Spleen (tissue), 7 donors: ENCODE measurements at regions not wholly inside any gene's neighbourhood (a gene's known extent, or its start where the extent isn't known, plus 50 kb on each side); places are given as distances from the start of the nearest gene placed in this dataset.

Source experiments
- POLR2A ChIP-seq, 3 donors: fragments of 450-650 bp; IDR thresholded peaks; one replicate each; pipeline ENCODE4 v1.5.1; 2017; ENCODE audit warnings: antibody characterized with exemption in 3 of 3, mild to moderate bottlenecking in 1 of 3
- POLR2AphosphoS5 ChIP-seq, 3 donors: sonication (generic); formaldehyde crosslinking; IDR thresholded peaks; one replicate each; pipeline ENCODE4 v1.5.1; 2017; ENCODE audit warnings: antibody characterized with exemption in 3 of 3
- TF ChIP-seq, protein P1 (sequence below), 11 experiments: fragments of 200-600 bp in 7 of 11; fragments of 450-650 bp in 4 of 11; sonication (generic) in 4 of 11; IDR thresholded peaks in 8 of 11; conservative IDR thresholded peaks in 3 of 11; 1 replicate in 7 of 11; 2 replicates in 4 of 11; pipeline versions ENCODE4 v1.4.0 to v1.8.0; 2016 to 2021; ENCODE audit warnings: antibody characterized with exemption in 11 of 11, inconsistent platforms in 4 of 11, mild to moderate bottlenecking in 1 of 11
- donor health status: DM: no; HTN: no; CAD: no; lungs with moderate emphysema.
- donor health status: DM: no; HTN: no; CAD: no.
- donor health status: DM: no; HTN: no; CAD: no.

DNA sequence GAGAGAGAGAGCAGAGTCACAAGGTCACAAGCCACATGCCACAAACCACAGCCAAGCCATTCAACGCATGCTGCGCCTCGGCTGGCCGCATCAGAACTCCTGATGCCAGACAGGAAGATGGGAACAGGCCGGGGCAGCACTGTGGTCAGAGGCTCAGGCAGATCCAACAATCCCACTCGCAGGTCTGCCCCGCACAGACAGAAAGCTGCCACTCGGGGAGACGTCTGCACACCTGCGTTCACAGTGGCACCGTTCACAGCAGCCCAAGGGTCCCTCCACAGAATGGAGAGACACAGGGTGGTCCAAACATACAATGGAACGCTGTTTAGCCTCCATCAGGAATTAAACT is 408.8 kb downstream of the CTTN start:
- TF ChIP-seq, protein P1, sequence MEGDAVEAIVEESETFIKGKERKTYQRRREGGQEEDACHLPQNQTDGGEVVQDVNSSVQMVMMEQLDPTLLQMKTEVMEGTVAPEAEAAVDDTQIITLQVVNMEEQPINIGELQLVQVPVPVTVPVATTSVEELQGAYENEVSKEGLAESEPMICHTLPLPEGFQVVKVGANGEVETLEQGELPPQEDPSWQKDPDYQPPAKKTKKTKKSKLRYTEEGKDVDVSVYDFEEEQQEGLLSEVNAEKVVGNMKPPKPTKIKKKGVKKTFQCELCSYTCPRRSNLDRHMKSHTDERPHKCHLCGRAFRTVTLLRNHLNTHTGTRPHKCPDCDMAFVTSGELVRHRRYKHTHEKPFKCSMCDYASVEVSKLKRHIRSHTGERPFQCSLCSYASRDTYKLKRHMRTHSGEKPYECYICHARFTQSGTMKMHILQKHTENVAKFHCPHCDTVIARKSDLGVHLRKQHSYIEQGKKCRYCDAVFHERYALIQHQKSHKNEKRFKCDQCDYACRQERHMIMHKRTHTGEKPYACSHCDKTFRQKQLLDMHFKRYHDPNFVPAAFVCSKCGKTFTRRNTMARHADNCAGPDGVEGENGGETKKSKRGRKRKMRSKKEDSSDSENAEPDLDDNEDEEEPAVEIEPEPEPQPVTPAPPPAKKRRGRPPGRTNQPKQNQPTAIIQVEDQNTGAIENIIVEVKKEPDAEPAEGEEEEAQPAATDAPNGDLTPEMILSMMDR (IDR thresholded peaks at IDR 0.05 in 8 of 11, conservative IDR thresholded peaks at IDR 0.05 in 3 of 11) = no peak
- no peak for TF ChIP-seq POLR2A (IDR thresholded peaks at IDR 0.05)
- TF ChIP-seq POLR2AphosphoS5 (IDR thresholded peaks at IDR 0.05) = no peak
